GM12878 (cell line): ENCODE measurements at regions not wholly inside any gene's neighbourhood (a gene's known extent, or its start where the extent isn't known, plus 50 kb on each side); places are given as distances from the start of the nearest gene placed in this dataset.

Experiments
- ATF3 ChIP-seq: IDR thresholded peaks from 2 replicates; pipeline ENCODE4 v1.6.1; 2011; ENCODE audit warnings: low read depth, mild to moderate bottlenecking, low read length, moderate library complexity, borderline replicate concordance; ENCODE audit errors: extremely low read depth
- CEBPB ChIP-seq, 2 experiments: fragments of 150-350 bp in 1 of 2; IDR thresholded peaks; 2 replicates each; pipeline ENCODE4 v1.6.1; 2012 to 2014; ENCODE audit warnings: low read depth in 2 of 2, low read length in 2 of 2, borderline replicate concordance in 1 of 2, inconsistent platforms in 1 of 2
- CTCF ChIP-seq, 3 experiments: IDR thresholded peaks in 2 of 3; conservative IDR thresholded peaks in 1 of 3; 2 replicates each; pipeline ENCODE4 v1.5.1; 2011; ENCODE audit warnings: low read depth in 3 of 3, low read length in 3 of 3, mild to moderate bottlenecking in 3 of 3, control low read depth in 2 of 3, moderate library complexity in 2 of 3, inconsistent platforms in 1 of 3, mixed read lengths in 1 of 3; ENCODE audit not compliant: control insufficient read depth in 2 of 3, insufficient read depth in 1 of 3; ENCODE audit errors: extremely low read depth in 1 of 3
- EZH2 ChIP-seq: IDR thresholded peaks from 2 replicates; pipeline ENCODE4 v1.6.1; 2012; ENCODE audit warnings: low read depth, mild to moderate bottlenecking, control low read depth, inconsistent platforms, low read length, borderline replicate concordance; ENCODE audit not compliant: control insufficient read depth
- TAF1 ChIP-seq: IDR thresholded peaks from 2 replicates; pipeline ENCODE4 v1.6.1; 2011; ENCODE audit warnings: mild to moderate bottlenecking, low read depth, low read length, borderline replicate concordance

- TF ChIP-seq TAF1, result no peak
- TF ChIP-seq CEBPB (IDR thresholded peaks at IDR 0.05; ENCODE audit: borderline replicate concordance in 1 of 2, low read depth in 2 of 2, low read length in 2 of 2), result no peak
- no peak for TF ChIP-seq CTCF (IDR thresholded peaks at IDR 0.05 in 2 of 3, conservative IDR thresholded peaks at IDR 0.05 in 1 of 3; ENCODE audit: control insufficient read depth in 2 of 3, extremely low read depth in 1 of 3, insufficient read depth in 1 of 3, low read depth in 3 of 3, low read length in 3 of 3)
- TF ChIP-seq ATF3, result no peak
- no peak for TF ChIP-seq EZH2
Measured at GRCh38 chr7:130950054-130950453, 216.0 kb upstream of the KLF14 start.
